ENCODE measurements at regions not wholly inside any gene's neighbourhood (a gene's known extent, or its start where the extent isn't known, plus 50 kb on each side); places are given as distances from the start of the nearest gene placed in this dataset.

DNA sequence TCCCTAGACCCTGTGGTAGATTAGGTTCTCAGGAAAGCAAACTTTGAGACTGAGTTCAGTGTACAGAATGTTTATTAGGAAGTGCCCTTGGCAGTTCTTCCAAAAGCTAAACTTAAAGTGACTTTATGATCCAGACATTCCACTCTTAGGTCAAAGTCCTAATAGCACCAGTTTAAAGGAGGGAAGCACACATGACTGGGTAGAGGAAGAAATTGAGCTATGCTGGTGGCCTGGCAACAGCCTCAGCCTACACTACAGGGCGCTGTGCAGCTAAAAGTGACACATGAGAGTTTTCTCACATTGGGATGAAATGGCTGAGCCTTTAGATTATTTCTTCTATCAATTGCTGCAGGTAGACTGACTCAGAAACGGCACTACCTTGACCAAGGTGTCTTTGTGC, 280.4 kb downstream of the BRINP2 start:
- no peak for DNase-seq (ENCODE audit: low read depth in 1 of 2, low spot score in 2 of 2)
- Histone ChIP-seq H3K36me3 (no peaks in the 10 kb centered on the region), H3K4me1 (replicated peaks) (no peaks in the 10 kb centered on the region), H3K27me3 (replicated peaks) (no peaks in the 10 kb centered on the region), H3K9me3 (replicated peaks) (no peaks in the 10 kb centered on the region), H3K27ac (no peak overlapping the region), H3K4me3 (no peak overlapping the region)

DNA sequence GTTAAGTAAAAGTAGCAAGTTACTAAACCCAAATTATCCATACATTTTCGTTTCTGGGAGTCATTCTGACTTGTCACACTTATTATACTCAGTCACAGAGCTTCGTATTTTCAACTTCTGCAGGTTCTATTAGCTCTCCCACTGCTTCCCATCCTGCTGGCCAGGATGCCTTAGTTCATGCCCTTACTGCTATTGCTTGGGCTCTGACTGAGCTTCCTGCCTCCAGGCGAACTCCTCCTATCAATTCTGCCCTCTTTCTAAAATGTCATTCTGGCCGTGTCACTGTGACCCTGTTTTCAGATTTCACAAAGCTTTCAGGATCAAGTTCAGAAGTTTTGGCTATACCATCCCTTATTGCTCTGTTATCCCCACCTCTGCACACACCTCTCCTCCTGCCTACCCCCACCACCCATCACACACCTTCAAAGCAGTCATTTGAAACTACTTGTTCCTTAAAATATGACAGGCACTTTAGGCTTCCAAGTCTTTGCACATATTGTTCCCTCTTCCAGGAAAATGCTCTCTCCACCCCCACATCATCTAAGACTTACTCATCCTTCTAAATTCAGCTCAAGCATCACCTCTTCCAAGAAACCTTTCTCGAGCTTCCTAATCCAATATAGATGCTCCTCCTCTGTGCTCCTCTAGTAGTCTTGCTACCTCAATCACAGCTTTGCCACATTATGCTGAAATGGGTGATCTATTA, 278.0 kb downstream of the BRINP2 start:
- H3K4me3 ChIP-seq: no peak overlapping the region
- H3K36me3 ChIP-seq: no peaks in the 10 kb centered on the region

DNA sequence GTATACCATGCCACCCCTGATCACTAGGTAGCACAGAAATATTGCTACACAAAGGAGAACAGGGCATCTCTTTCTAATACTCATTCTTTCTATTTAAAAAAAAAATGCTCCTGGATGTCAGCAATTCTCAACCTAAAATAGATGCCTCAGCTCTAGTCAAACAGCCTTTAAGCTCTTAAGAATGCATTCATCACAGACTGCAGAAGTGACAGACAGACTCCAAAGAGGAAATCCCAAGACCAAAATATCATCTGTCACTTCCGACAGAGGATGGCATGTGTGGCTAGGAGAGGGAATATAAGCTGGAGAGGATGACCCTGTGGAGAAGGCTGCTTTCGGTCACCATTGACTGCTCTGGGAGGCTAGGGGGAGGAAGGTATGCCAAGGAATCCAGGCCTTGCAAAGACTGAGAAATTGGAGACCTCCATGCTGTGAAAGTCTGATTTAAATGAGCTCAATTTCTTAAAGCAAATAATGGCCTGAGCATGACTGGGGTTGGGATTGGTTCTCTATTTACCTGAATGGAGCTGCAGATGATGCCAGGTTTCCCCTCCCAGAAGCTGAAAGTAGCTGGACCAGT, 277.4 kb downstream of the BRINP2 start:
- DNase-seq (ENCODE audit: low read depth in 1 of 2, low spot score in 2 of 2): no peak
- no peak overlapping the region for H3K27ac ChIP-seq
- no peaks in the 10 kb centered on the region for H3K36me3 ChIP-seq
- H3K4me1 ChIP-seq (replicated peaks): no peaks in the 10 kb centered on the region
- no peaks in the 10 kb centered on the region for H3K9me3 ChIP-seq (replicated peaks)
- H3K27me3 ChIP-seq (replicated peaks): no peaks in the 10 kb centered on the region; the same call in 1 of the 2 replicates
- H3K4me3 ChIP-seq: no peak overlapping the region

More for the DNA sequence above, 278.0 kb downstream of the BRINP2 start:
- DNase-seq (ENCODE audit: low read depth in 1 of 2, low spot score in 2 of 2): no peak
- Histone ChIP-seq H3K27ac (no peak overlapping the region), H3K27me3 (replicated peaks) (no peaks in the 10 kb centered on the region; the same call in 1 of the 2 replicates), H3K4me1 (replicated peaks) (no peaks in the 10 kb centered on the region), H3K9me3 (replicated peaks) (no peaks in the 10 kb centered on the region)

DNA sequence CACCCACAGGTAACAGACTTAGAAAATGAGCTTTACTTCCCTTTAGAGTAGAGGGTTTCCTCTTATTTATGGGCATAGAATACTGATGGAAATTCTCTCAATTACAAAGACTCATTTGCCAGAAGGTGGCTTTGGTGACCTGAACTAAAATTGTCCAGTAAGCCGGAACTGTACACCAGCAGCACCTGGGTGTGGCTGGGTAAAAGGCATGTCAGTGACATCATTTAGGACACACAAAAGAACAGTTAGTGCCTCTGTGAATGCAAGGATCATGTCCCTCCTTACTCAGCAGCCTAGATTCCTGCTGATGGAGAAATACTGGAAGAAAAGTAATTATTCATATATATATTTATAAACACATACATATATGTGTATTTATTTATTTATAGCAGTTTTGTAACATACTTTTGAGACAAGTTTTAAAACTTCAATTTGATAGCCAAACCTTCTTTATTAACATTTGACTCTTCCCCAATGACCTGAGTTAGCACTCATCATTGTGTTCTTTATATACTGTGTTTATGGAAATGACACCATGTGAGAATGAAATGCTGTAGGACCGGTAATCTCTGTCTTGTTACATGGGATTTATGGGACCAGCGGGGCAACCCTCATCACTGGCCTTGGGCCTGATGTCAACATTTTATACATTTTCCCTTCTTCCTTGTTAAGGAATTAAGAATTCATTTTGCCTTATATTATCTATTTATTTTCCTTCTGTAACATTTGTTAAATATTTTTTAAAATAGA, 274.4 kb downstream of the BRINP2 start:
- no peak overlapping the region for H3K27ac ChIP-seq
- no peak overlapping the region for H3K4me3 ChIP-seq
- H3K27me3 ChIP-seq (replicated peaks): no peaks in the 10 kb centered on the region; the same call in none of the 2 replicates
- H3K36me3 ChIP-seq: no peaks in the 10 kb centered on the region
- no peaks in the 10 kb centered on the region for H3K4me1 ChIP-seq (replicated peaks)
- DNase-seq (ENCODE audit: low read depth in 1 of 2, low spot score in 2 of 2): no peak
- no peaks in the 10 kb centered on the region for H3K9me3 ChIP-seq (replicated peaks)

DNA sequence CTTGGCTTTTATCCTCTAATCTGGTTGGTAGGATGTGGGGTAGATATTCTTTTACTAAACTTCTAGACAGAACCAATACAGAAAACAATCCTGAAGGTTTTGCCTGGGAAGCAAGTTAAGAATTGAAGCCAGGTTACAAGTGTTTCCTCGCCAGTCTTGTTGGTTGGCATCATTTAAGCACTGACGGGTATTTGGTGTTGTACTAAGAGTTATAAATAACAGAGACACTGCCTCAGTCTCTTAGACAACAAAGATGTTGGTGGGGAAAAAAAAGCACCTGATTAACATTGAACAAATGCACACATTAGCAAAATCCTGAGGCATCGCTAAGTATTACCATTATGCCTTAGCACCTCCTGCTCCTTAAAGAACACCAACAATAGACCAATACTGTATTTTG, 272.2 kb downstream of the BRINP2 start:
- no peaks in the 10 kb centered on the region for H3K9me3 ChIP-seq (replicated peaks)
- H3K27me3 ChIP-seq (replicated peaks): no peaks in the 10 kb centered on the region; the same call in none of the 2 replicates
- no peak overlapping the region for H3K27ac ChIP-seq
- H3K4me3 ChIP-seq: no peak overlapping the region
- no peak for DNase-seq (ENCODE audit: low read depth in 1 of 2, low spot score in 2 of 2)
- H3K4me1 ChIP-seq (replicated peaks): no peaks in the 10 kb centered on the region
- no peaks in the 10 kb centered on the region for H3K36me3 ChIP-seq

DNA sequence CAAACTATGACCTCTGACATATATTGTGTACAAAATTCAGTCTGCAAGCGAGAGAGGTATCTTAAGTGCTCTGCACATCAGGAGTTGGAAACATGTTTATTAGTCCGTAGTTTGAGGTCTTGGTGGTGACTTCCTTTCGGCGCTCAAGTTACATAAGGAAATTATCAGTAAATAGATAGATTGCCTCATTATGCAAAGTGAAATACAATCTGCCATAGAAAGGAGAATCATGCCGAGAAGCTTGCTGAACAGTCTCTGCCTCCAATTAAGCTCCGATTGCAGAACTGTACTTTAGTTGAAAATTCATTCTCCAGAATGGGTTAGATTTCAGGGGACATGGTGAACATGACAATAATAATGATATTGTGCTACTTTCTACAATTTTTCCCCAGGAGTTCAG, 271.8 kb downstream of the BRINP2 start:
- H3K4me1 ChIP-seq (replicated peaks): no peaks in the 10 kb centered on the region
- H3K36me3 ChIP-seq: no peaks in the 10 kb centered on the region
- H3K4me3 ChIP-seq: no peak overlapping the region
- no peaks in the 10 kb centered on the region; the same call in none of the 2 replicates for H3K27me3 ChIP-seq (replicated peaks)
- H3K9me3 ChIP-seq (replicated peaks): no peaks in the 10 kb centered on the region
- no peak for DNase-seq (ENCODE audit: low read depth in 1 of 2, low spot score in 2 of 2)
- H3K27ac ChIP-seq: no peak overlapping the region

DNA sequence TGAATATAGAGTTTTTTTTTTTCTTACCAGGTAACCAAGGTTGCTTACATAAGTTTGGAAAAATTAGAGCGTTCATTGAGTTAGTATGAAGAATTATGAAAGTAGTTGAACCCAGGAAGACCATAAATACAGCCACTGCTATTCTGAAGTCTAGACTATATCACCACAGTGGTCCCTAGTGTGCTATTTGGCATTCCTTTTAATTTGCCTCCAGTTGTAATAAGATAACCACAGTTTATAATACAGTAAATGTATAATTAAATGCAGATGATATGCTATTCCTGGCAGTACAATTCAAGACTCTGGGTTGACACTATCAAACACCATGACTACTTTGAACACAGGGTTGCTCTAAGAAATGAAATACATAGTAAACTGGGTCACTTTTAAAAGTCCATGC, 270.5 kb downstream of the BRINP2 start:
- Histone ChIP-seq H3K27me3 (replicated peaks) (no peaks in the 10 kb centered on the region; the same call in none of the 2 replicates), H3K4me1 (replicated peaks) (no peaks in the 10 kb centered on the region), H3K27ac (no peak overlapping the region), H3K9me3 (replicated peaks) (no peaks in the 10 kb centered on the region), H3K4me3 (no peak overlapping the region), H3K36me3 (no peaks in the 10 kb centered on the region)
- DNase-seq (ENCODE audit: low read depth in 1 of 2, low spot score in 2 of 2): no peak

DNA sequence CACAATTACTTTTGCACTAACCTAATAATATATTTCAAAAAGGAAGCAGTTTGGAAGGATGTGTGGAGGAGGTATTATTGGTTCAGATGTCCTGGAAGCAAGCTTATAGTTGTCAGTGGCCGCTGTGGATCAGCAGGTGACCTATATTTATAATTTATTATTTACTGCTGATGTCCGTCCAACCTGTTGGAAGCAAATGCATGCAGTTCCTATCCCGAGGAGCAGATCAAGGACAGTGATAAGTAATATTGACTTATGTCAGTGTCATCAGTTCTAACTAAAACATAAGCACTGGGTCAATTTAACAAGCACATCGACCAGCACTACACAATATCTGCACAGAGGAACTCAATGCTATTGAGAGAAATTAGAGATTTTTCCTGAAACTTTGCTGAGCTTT, 270.1 kb downstream of the BRINP2 start:
- no peaks in the 10 kb centered on the region for H3K9me3 ChIP-seq (replicated peaks)
- H3K27me3 ChIP-seq (replicated peaks): no peaks in the 10 kb centered on the region; the same call in none of the 2 replicates
- H3K36me3 ChIP-seq: no peaks in the 10 kb centered on the region
- DNase-seq (ENCODE audit: low read depth in 1 of 2, low spot score in 2 of 2): no peak
- no peaks in the 10 kb centered on the region for H3K4me1 ChIP-seq (replicated peaks)
- no peak overlapping the region for H3K4me3 ChIP-seq
- no peak overlapping the region for H3K27ac ChIP-seq

DNA sequence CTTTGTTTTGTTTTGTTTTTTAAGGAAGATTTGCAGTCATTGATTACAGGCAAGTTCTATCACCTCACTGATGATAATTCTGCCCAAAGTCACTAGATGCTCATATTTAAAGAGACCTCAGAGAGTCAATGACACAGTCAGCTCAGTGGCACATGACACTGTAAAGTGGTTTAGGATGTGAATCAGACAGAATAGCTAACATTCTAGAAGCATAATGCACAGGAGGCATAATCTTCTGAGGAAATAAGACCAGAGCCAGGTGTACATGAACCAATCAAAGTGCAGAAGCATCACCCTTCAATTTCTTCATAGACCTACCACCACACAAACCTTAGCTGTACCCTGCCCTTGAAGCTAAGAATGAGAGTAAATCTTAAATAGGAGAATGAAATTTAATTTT, 268.5 kb downstream of the BRINP2 start:
- no peaks in the 10 kb centered on the region for H3K4me1 ChIP-seq (replicated peaks)
- H3K4me3 ChIP-seq: no peak overlapping the region
- no peaks in the 10 kb centered on the region for H3K9me3 ChIP-seq (replicated peaks)
- H3K27me3 ChIP-seq (replicated peaks): no peaks in the 10 kb centered on the region; the same call in 1 of the 2 replicates
- H3K27ac ChIP-seq: no peak overlapping the region
- H3K36me3 ChIP-seq: no peaks in the 10 kb centered on the region
- no peak for DNase-seq (ENCODE audit: low read depth in 1 of 2, low spot score in 2 of 2)

DNA sequence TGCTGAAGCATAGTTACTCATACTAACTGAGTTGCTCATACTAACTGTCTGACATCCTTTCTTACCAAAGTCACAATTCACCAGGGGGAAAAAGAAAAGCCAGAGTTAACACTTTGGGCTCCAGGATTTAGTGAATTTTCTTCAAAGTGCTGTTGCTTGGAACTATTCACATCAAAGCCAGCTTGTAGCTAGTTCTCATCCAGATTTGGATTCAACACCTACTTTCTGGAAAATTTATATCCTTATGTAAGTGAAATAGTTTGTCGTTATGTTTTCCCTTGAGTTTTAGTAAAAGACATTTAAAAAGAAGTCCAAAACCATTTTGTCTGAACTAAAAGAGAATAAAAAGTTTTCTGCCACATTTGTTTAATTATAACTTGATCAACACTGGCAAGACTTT, 264.6 kb downstream of the BRINP2 start:
- H3K27me3 ChIP-seq (replicated peaks): no peaks in the 10 kb centered on the region

DNA sequence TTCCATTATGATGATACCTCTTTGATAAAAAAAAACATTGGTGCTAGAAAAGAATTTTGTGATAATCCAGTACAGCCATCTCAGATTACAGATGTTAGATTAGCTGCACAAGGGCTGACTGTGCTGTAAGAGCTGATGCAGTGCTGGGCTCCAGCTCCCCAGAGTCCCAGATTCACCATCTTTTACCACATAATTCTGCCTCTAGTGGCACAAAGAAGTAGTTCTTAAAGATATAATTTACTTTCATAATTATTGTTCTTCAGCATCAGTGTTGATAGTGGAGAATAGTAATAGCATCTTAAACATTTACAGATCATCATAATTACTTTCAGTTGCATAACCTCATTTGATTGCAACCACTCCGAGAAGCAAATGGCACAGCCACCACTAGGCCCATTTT, 262.1 kb downstream of the BRINP2 start:
- DNase-seq (ENCODE audit: low read depth in 1 of 2, low spot score in 2 of 2): no peak
- Histone ChIP-seq H3K27ac (no peak overlapping the region), H3K27me3 (replicated peaks) (no peaks in the 10 kb centered on the region), H3K9me3 (replicated peaks) (no peaks in the 10 kb centered on the region), H3K4me1 (replicated peaks) (no peaks in the 10 kb centered on the region), H3K36me3 (no peaks in the 10 kb centered on the region), H3K4me3 (no peak overlapping the region)

More for the DNA sequence above, 264.6 kb downstream of the BRINP2 start:
- no peaks in the 10 kb centered on the region for H3K4me1 ChIP-seq (replicated peaks)
- no peak overlapping the region for H3K4me3 ChIP-seq
- H3K27ac ChIP-seq: no peak overlapping the region
- no peak for DNase-seq (ENCODE audit: low read depth in 1 of 2, low spot score in 2 of 2)
- no peaks in the 10 kb centered on the region for H3K36me3 ChIP-seq
- H3K9me3 ChIP-seq (replicated peaks): no peaks in the 10 kb centered on the region

DNA sequence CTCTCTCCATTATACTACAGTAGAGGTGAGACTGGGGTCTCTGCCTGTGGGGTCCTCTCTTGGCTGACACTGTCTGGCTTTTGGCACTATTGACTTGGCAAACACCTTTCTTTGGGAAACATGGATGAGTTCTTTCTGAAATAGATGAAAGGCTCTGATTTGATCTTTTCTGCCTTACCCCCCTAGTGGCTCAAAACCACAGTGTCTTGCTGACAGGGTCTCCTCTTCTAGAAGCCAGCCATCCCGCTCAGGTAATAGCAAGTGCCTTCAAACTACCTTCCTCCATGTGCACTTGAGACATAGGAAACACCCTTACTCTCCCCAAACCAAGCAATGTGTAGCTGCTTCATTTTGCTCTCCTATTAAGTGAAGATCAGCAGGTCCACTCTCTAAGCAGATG, 260.4 kb downstream of the BRINP2 start:
- H3K27me3 ChIP-seq (replicated peaks): no peaks in the 10 kb centered on the region
- H3K27ac ChIP-seq: no peak overlapping the region
- no peak for DNase-seq (ENCODE audit: low read depth in 1 of 2, low spot score in 2 of 2)
- no peaks in the 10 kb centered on the region for H3K9me3 ChIP-seq (replicated peaks)
- H3K4me1 ChIP-seq (replicated peaks): no peaks in the 10 kb centered on the region
- no peak overlapping the region for H3K4me3 ChIP-seq
- no peaks in the 10 kb centered on the region for H3K36me3 ChIP-seq

DNA sequence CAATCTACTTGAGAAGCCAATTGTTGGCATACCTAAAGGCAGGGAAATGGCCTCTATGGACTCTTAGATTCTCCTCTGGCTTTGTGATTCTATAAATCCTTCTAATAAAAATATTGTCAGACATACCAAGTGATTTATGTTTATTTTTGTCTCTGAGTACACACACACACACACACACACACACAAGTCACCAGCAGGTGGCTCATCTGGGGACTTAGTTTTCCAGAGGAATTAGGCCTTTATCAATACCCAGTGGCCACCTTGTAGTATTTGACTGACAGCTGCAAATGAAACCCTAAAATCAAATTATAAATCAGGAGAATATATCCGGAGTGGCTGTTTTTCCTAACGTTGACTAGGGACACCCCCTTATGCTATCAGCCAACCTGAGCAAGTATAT, 258.5 kb downstream of the BRINP2 start:
- no peaks in the 10 kb centered on the region for H3K9me3 ChIP-seq (replicated peaks)
- no peak for DNase-seq (ENCODE audit: low read depth in 1 of 2, low spot score in 2 of 2)
- no peak overlapping the region for H3K27ac ChIP-seq
- no peak overlapping the region for H3K4me3 ChIP-seq
- no peaks in the 10 kb centered on the region for H3K36me3 ChIP-seq
- H3K27me3 ChIP-seq (replicated peaks): no peaks in the 10 kb centered on the region
- no peaks in the 10 kb centered on the region for H3K4me1 ChIP-seq (replicated peaks)

DNA sequence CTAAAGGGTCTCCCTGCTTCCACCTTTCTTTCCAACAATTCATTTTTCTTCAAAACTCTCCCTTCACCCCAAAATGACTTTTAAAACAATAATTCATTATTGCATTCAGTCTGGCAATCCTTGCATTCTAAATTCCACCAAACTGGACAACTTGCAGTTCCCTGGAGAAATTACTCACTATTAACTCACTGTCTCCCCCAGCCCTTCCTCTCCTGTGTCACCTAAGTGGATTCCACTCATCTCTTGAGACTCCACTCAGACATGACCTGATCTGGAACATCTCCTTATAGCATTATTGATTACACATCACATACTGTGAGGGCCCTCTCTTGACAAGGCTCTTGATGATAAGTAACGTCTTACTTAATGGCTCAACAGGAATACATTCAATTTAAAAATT, 257.1 kb downstream of the BRINP2 start:
- Histone ChIP-seq H3K4me1 (replicated peaks) (no peaks in the 10 kb centered on the region), H3K27me3 (replicated peaks) (no peaks in the 10 kb centered on the region), H3K9me3 (replicated peaks) (no peaks in the 10 kb centered on the region), H3K4me3 (no peak overlapping the region), H3K36me3 (no peaks in the 10 kb centered on the region), H3K27ac (no peak overlapping the region)
- no peak for DNase-seq (ENCODE audit: low read depth in 1 of 2, low spot score in 2 of 2)

All from SJSA1 (cell line).